Esophagus mucosa (tissue), 1 donor: ENCODE measurements at regions not wholly inside any gene's neighbourhood (a gene's known extent, or its start where the extent isn't known, plus 50 kb on each side); places are given as distances from the start of the nearest gene placed in this dataset.
"Not testable (repeated sequence)": the region's sequence is repeated elsewhere in the genome, so short reads cannot be mapped to it uniquely, and the experiment has no call there.

Experiments
- ATAC-seq: fragments of 200-7000 bp; cut with Tn5 transposase; one replicate; pipeline ENCODE4 v1.9.1; 2020
- donor health status: DM: yes; HTN: yes; CAD: no.

DNA sequence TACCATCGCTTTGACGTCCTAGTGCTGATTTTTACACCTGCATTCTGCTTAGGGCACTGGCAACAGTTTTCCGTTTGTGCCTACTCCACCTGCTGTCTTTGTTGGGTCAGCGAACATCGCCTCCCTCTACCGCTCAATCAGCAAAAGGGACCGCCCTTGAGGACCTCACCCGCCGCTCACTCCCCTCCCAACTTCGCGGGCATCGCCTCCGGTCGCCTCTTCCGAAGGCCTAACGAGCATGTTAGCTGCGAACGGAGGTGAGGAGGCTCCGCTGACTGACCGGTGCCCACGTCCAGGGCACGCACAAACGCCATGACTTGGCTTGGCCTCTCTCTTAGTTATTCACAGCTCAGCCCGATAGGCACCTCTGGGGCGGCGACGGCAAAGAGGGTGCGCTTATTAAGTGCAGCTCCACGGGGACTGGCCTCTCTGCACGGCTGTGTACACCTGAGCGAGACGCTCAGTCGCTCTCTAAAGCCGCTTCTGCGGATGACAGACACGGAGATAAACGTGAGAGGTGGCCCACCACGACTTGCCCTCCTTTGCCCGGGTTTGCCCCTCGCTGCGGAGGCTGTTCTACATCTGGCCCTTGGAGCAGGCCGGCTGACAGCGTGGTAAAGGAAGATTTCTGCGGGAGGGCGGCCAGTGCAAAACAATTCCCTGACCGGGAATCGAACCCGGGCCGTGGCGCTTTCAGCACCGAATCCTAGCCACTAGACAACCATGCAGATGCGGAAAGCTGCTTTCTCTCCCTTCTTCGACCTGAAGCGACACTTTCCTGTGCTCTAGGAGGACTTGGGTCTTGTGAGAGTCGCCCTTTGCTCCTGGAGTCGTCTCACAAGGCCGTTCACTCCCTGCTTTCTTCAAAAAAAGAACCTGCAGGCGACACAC lies 81.6 kb upstream of the FCGR1A start:
- ATAC-seq, result peak; percentile 41

- peak; percentile 97 for ATAC-seq
Observed at GRCh38 chr1:149708192-149708853, 74.2 kb upstream of the FCGR1A start.

DNA sequence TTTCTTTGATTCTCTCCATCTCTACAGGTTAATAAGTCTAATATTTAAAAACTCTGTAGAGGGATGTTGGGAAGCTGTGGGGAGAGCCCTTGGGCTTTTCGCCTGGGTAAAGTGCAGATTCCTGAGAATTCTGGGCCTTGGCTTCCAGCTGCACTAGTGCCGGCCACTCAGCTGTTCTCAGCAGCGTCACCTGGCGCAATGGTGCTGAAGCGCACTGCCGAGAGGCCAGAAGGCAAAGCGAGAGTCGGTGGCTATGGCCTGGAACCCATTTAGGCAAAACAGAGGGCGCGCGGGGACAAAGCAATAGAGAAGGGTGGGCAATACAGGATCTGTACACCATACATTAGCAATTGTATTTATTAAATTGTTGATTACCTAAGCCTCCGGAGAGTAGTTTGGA lies 70.8 kb upstream of the FCGR1A start:
- ATAC-seq, result peak; percentile 47

- ATAC-seq, result not testable (repeated sequence)
Observed at GRCh38 chr1:149712154-149712927, 70.2 kb upstream of the FCGR1A start.

DNA sequence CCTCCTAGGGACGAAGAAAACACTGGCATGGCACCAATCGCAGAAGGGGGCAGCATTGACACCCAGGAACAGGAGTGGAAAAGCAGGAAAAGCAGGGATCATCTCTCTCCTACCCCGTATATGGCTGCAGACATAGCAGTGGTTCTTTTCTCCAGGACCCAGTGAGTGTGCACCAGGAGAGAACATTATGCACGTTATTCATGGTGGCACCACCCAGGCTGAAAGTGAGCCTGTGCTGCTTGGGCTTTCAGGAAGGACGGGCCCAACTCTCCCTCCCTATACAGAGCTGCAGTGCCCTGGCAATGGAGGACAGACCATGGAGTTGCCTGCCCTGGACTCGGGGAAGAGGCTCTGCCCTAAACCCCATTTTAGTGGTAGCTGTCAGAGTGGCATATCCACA lies 69.0 kb upstream of the FCGR1A start:
- ATAC-seq, result peak; percentile 15

- not testable (repeated sequence) for ATAC-seq
Observed at GRCh38 chr1:149713952-149714351, 68.5 kb upstream of the FCGR1A start.

DNA sequence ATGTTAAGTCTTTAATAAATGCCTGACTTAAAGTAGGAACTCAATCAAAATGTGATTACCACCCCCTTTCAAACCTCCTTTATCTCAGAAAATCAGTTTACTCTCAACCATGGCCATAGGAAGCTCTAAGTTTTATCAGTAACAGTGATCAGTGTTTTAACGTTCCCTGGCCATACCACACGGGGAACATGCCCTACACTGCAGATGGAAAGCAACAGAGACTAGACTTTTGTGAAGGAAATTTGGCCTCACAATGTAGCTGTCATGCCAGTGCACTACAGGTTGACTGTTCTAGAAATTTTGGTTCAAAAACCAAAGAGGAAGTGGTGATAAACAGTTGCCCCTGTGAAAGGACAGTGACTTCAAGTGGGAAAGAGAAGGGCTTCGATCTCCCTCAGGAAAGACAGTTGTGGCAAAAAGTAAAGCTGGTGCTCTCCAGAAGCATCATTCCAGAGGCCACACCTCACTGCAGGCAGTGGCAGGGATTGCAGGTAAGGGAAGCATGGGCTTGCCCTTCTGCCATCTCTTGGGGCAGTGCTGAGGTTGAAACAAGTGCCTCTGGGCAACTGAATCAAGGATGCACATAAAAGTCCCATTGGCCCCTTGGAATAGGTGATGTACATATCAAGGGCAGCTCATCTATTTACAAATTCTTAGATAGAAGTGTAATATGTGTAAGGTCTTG lies 57.7 kb upstream of the FCGR1A start:
- ATAC-seq, result not testable (repeated sequence)

DNA sequence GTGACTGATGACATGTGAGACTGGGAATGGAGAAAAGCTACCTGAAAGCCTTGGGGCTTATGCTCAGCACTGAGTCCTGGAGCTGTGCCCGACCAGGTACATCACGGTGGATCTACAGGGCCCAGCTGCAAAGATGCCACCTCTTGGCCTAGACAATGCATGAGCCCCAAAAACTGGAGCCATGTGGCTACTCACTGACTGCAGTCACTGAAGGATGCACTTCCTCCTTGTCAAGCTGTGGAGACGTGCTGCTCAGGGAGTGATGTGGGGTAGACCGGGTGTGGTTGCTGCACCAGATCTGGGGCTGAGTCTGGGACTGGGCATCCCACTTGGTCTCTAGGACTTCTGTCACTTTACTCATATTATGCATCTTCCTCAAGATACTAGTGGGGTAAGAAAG lies 55.8 kb upstream of the FCGR1A start:
- ATAC-seq, result not testable (repeated sequence)

GRCh38 chr1:149728598-149728997 lies 53.9 kb upstream of the FCGR1A start:
- not testable (repeated sequence) for ATAC-seq
